ENCODE measurements at regions not wholly inside any gene's neighbourhood (a gene's known extent, or its start where the extent isn't known, plus 50 kb on each side); places are given as distances from the start of the nearest gene placed in this dataset.
"Not testable (repeated sequence)": the region's sequence is repeated elsewhere in the genome, so short reads cannot be mapped to it uniquely, and the experiment has no call there.

GRCh38 chr5:36390640-36391039 lies 88.9 kb upstream of the RANBP3L start:
- DNase-seq (ENCODE audit: low read depth in 2 of 2), result no peak

DNA sequence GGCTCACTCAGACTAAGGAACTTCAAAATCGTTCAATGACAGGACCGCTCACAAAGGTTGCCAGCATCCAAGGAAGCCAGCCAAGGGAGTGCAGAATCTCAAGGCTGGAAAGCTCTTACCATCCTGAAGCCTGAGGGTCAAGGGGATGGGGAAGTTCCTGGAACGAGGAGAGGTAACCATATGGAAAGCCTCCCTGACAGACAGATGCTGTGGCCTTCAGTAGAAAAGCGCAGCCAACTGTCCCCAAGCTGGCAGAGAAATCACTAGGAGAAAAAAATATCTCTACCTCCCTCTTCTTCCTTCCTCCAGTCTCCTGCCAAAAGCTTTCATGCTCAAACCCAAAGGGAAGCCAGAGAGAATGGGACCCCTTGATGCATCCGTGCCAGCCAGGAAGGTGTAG lies 90.5 kb upstream of the RANBP3L start:
- DNase-seq (ENCODE audit: low read depth in 2 of 2), result no peak

- no peak for DNase-seq (ENCODE audit: low read depth in 2 of 2)
Observed at GRCh38 chr5:36392818-36393217, 91.1 kb upstream of the RANBP3L start.

DNA sequence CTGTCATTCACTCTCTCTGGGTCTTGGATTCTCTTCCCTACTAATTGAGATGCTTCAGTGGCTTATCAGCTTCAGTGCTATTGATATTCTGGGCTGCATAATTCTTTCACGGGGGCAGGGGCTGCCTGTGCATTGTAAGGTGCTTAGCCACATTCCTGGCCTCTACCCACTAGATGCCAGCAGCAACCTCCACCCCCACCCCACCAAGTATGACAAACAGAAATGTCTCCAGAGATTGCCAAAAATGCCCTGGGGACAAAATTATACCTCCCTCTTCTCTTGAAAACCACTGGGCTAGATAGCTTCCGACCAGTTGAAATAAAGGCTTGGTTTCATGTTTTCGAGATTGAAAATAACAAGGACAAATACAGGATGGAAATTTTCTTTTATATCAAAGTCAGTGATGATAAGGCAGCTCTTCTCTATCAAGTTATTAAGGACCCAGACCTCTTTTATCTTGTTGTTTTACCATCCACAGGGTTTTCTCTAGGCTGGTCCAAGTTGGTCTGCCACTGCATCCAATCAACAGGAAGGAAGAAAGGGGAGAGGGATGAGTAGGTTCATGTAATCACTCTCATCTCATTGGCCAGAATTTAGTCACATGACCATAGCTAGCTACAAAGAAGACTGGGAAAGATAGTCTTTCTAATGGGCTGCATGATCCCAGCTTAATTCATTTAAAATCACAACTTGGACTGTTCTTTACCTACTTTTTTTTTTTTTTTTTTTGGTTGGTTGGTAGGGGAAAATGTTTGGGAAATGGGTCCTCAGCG lies 92.1 kb upstream of the RANBP3L start:
- DNase-seq (ENCODE audit: low read depth in 2 of 2), result no peak

DNA sequence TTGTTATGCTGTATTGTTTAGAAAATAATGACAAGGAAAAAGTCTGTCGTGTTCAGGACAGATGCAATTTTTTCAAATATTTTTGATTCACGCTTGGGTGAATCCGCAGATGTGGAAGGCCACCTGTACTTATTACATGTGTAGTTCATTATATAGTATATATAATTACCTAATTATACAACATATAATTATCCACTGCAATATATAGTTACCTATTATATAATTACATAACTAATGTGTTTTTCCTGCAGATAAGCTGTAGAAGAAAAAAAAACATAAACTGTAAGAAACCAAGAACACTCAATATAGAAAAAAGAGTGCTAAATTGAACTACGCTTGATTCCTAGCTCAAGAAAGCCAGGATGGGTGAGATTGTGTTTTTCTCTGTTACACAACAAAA lies 93.6 kb upstream of the RANBP3L start:
- no peak for DNase-seq (ENCODE audit: low read depth in 2 of 2)

GRCh38 chr5:36395947-36396346 lies 94.2 kb upstream of the RANBP3L start:
- DNase-seq (ENCODE audit: low read depth in 2 of 2), result not testable (repeated sequence)

- DNase-seq (ENCODE audit: low read depth in 2 of 2), result no peak
Observed at GRCh38 chr5:36396640-36397039, 94.9 kb upstream of the RANBP3L start.

DNA sequence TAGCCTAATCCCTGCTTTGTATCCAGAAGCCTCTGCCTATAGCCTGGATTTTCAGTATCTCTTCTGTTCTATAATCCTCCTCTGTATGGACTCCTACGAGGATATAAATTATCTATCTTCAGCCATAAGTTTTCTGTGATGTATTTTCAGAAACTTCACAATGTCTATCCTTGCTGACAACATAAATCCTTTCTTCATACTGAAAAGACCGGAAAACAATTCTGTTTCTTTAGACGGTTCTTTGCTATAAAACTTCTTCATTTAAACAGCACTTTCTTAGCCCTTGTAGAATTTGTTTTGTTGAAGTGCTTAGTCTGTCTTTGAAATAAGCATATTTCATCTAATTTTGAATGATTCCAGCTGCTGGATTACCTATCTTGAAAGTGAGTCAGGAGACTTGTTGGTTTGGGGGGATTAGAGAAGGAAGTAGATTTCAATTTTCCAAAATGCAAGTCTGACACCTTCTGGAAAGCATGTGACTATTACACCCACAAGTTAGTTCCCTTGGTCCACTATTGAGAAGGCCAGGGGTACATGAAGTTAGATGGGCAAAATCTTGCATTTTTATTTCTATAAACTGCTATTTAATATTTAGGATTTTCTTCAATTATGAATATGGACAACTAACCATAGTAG lies 96.3 kb upstream of the RANBP3L start:
- no peak for DNase-seq (ENCODE audit: low read depth in 2 of 2)

- no peak for DNase-seq (ENCODE audit: low read depth in 2 of 2)
Observed at GRCh38 chr5:36402512-36402906, 100.8 kb upstream of the RANBP3L start.

DNA sequence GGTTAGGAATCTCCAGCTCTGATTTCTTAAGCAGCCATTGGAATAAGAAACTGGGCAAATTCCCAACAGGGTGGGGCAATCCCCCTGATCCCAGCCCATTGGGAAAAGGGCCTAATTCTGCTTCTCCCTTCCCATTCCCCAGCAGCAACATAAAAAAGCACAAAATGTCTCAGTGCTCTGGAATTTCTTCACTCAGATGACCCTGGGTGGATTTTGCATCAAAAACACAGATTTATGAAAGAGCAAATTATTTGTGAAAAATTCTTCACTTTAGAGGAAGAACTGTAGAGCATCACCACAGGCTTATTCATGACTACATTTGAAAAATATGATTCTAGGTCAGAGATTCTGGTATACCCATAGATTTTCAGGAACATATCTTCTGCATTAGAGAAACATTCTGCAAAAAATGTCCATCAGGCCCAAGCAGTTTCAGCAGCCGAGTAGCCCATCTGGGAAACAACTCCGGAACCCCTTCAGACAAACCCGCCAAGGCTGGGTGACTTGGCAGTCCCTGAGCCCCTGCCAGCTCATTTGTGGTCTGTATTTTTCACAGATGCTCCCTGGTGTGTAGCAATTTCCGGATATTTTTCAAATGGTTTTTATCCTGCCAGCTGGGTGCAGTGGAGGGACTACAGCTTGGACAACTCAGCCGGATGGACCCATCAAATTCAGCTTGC lies 102.1 kb upstream of the RANBP3L start:
- DNase-seq (ENCODE audit: low read depth in 2 of 2), result no peak

DNA sequence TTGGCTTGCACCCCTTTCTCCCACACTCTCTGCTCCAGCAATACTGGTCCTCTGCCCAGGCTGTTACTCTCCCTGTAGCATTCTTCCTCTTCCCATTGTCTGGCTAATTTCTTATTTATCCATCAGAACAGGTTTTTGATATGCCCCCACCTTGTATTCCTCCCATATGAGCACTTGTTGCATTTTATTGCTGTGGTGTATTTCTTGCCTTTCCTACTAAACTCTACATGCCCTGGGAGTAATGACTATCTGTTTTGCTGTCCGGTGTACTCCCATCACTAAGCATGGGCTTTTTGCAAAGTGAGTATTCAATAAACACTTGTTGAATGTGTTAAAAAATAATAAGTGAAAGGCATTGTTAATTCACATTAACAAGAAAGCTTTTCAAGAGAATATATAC lies 104.3 kb upstream of the RANBP3L start:
- DNase-seq (ENCODE audit: low read depth in 2 of 2), result no peak

- no peak for DNase-seq (ENCODE audit: low read depth in 2 of 2)
Observed at GRCh38 chr5:36407396-36407795, 105.7 kb upstream of the RANBP3L start.

- not testable (repeated sequence) for DNase-seq (ENCODE audit: low read depth in 2 of 2)
Observed at GRCh38 chr5:36409711-36410110, 108.0 kb upstream of the RANBP3L start.

GRCh38 chr5:36410672-36411071 lies 109.0 kb upstream of the RANBP3L start:
- not testable (repeated sequence) for DNase-seq (ENCODE audit: low read depth in 2 of 2)

DNA sequence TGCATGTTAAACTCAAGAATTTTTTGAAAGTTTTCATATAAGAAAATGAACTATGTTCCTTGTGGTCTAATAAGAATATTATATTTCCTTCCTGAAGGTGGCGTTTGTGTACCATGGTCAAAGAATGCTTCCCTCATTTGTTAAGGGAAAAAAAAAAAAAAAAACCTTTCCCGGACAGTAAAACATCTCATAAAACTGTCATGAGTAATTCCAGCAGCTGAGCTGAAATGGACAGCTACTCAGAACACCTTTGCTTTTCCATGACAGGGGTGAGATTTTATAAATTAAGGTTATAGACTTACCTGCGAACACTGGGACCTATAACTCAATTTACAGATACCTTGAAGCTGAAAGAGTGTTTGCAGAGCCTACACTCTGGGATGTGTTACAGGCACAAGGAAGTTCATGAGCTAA lies 113.2 kb upstream of the RANBP3L start:
- no peak for DNase-seq (ENCODE audit: low read depth in 2 of 2)

GRCh38 chr5:36416605-36417004 lies 114.9 kb upstream of the RANBP3L start:
- no peak for DNase-seq (ENCODE audit: low read depth in 2 of 2)

- no peak for DNase-seq (ENCODE audit: low read depth in 2 of 2)
Observed at GRCh38 chr5:36417221-36417620, 115.5 kb upstream of the RANBP3L start.

DNA sequence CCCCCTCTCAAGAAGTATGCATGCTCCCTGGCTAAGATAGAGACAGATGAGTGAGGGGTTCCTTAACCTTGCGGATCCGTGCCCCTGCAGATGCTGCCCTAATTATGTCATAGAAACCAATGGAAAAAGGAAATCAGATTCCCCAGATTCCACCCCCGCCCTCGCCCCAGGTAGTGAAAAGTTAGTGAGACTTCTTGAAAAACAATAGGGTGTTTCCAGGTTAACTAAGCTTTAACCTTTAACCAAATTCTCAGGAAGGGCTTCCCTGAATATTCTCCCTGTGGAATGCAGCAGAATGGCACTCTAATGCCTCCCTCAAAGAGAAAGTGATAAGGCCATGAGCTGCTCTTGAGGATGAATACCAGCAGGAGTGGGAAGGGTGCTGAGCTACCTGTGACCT lies 116.0 kb upstream of the RANBP3L start:
- DNase-seq (ENCODE audit: low read depth in 2 of 2), result no peak

DNA sequence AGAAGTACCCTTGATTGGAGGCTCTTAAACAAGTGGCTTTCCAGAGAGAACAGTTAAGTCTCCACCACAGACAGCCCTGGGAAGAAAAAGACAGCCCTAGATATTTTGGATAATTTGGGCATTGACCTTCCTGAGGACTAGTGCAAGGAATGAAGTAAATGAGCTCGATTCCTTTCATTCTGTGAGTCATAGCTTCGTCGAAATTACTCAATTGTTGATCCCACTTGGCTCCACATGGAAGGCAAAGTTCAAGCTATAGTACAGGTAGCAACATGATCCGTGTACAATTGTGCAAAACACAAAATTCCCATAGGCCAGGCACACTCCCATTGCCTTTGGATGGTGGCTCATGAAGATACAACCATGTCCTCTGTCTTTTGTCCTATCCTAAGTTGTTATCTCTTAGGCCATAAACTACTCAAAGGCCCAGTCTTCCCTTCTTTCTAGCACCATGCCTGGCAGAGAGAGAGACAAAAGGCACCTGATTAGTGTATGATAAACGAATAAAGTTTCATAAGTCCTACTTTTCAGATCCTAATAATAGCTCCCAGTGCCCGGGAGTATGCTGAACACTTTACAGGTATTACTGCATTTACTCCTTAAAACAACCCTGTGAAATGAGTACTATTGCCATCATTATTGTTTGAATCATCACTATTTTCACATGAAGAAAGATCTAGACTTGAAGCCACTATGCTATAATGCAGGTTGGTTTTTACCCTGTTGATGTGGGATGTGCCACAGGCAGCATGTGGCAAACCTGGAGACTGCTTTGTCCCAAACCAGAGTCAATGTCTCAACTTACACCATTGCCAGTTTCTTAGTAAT lies 116.7 kb upstream of the RANBP3L start:
- no peak for DNase-seq (ENCODE audit: low read depth in 2 of 2)

DNA sequence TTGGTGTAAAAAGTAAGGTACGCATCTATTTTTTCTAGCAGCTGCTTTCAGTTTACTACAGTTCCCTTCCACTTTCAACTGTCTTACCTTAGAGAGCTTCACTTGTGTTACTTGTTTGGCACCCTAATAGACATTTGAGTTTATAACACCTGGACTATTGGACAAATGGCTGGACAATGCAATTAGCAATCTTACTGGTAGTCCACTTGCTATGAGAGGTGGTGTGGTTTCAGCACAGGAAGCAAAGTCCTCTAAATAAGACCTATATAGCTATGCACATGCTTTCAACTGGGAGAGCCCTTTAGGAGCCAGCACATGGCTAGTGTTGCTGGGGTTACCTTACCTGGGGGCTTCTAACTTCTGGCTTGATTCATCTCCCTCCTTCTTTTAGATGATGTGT lies 119.6 kb upstream of the RANBP3L start:
- no peak for DNase-seq (ENCODE audit: low read depth in 2 of 2)

DNA sequence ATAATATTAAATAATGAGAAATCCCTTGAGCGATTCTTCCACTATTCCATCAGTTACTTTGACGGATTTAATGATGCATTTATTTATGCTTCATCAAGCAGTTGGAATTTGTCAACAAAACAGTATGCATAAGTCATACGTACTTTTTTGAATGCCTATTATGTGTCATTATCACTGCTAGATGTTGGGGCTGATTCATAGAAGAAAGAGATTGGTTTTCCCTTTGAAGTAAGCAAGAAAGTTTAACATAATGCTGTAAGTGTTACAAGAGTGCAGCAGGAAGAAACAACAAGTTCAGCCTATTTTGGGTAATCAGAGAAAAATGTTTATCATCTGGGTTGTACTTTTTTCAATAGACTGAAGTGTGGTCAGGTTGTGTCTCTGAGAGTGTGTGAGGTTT lies 121.2 kb upstream of the RANBP3L start:
- DNase-seq (ENCODE audit: low read depth in 2 of 2), result no peak
